Epithelial cell of proximal tubule (primary cell): ENCODE measurements at regions not wholly inside any gene's neighbourhood (a gene's known extent, or its start where the extent isn't known, plus 50 kb on each side); places are given as distances from the start of the nearest gene placed in this dataset.
"Not testable (repeated sequence)": the region's sequence is repeated elsewhere in the genome, so short reads cannot be mapped to it uniquely, and the experiment has no call there.

ENCODE experiments used
- DNase-seq: peaks from one replicate; pipeline ENCODE4 v3.0.0-alpha.2; 2011; ENCODE audit warnings: low read depth
- H3K4me3 ChIP-seq: 2 replicates; pipeline ENCODE4 v1.5.1; 2011; ENCODE audit warnings: low read depth, mild to moderate bottlenecking, low read length
- TF ChIP-seq, protein P1 (sequence below): conservative IDR thresholded peaks from 2 replicates; pipeline ENCODE4 v1.5.1; 2012; ENCODE audit warnings: low read depth, mild to moderate bottlenecking, low read length

DNA sequence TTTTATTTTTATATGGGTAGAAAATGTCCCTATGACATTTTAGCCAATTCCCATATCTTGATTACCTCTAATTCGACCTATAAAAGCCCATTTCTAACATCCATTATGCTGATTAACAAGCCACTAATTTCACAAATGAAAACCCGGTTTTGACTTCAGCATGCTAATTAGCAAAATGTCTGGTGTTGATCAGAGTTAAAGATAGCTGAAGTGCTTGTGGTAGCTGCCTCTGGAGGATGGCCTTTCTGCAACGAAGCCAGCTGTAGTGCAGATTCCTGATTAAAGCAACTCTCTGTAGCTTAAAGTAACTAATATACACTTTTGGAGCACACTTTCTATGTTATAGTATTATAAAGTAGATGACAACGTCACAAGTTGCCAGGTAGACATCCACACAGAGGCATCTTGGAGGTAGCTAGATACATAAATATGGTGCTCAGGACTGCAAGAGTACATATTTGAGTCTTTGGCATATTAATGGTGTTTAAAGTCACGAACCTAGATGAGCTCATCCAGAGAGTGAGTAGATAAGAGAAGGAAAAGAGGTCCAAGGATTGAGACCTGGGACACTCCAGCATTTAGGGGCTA, 239.5 kb downstream of the BRINP2 start:
- TF ChIP-seq, protein P1, sequence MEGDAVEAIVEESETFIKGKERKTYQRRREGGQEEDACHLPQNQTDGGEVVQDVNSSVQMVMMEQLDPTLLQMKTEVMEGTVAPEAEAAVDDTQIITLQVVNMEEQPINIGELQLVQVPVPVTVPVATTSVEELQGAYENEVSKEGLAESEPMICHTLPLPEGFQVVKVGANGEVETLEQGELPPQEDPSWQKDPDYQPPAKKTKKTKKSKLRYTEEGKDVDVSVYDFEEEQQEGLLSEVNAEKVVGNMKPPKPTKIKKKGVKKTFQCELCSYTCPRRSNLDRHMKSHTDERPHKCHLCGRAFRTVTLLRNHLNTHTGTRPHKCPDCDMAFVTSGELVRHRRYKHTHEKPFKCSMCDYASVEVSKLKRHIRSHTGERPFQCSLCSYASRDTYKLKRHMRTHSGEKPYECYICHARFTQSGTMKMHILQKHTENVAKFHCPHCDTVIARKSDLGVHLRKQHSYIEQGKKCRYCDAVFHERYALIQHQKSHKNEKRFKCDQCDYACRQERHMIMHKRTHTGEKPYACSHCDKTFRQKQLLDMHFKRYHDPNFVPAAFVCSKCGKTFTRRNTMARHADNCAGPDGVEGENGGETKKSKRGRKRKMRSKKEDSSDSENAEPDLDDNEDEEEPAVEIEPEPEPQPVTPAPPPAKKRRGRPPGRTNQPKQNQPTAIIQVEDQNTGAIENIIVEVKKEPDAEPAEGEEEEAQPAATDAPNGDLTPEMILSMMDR: no peak
- DNase-seq: no peak
- H3K4me3 ChIP-seq: no peak overlapping the region

DNA sequence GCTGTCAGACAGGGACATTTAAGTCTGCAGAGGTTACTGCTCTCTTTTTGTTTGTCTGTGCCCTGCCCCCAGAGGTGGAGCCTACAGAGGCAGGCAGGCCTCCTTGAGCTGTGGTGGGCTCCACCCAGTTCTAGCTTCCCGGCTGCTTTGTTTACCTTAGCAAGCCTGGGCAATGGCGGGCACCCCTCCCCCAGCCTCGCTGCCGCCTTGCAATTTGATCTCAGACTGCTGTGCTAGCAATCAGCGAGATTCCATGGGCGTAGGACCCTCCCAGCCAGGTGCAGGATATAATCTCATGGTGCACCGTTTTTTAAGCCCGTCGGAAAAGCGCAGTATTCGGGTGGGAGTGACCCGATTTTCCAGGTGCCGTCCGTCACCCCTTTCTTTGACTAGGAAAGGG, 235.6 kb downstream of the BRINP2 start:
- H3K4me3 ChIP-seq, DNase-seq: not testable (repeated sequence)

DNA sequence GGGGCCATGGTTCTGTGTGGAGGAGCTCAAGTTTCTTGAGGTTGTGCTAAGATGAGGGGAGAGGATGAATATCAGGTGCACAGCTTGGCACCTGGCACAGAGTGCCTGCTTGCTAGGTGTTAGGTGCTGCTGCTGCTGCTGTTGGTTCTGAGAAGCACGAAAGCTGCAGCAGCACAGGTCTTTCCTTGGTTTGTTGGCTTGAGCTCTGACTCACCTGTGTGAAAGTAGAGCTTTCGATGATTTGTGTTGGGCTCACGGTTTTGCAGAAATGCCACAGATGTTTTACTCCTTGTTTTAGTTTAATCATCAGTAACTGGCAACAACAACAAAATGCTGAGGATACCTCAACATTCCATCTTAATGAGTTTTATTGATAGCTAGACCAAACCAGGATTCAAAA, 221.6 kb downstream of the BRINP2 start:
- no peak for DNase-seq

DNA sequence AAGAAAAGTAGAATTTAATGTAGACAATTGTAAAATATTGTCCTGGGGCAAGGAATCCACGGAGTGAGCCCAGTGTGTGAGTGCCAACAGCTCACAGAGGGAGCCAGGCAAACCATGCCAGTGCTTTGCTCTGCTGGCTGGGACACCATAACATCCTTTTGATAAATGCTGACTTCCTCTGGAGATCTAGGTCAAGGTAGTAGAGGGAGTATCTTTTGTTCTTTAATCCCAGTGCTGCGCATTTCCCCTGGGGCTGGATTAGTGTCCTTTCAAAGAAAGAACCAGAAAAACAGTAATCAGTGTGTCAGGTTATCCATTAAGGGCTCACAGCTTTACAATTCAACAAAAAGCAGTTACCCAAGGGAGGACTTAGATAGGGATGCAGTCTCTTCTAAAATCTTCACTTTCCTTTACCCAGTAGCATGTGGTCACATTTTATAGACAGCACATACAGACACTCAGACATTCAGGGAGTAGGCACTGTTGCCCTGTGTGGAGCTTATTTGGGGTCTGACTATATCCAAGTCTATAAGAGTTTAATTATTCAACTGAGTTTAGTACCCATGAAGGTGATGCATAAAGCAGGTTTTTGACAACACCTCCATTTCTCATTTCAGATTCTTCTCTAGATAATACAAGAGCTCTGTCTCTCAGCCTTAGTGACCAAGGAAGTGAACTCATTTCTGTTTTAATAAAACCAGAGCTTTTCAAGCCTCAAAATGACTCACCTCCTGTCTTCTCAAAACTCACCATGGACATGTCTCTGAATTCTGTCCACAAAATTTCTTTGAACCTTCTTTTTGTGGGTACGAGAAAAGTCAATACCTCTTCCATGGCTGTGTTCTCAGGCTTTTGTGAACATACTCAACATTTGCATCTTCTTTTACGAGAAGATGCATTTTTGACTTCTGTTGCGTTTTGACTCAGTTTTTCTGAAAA, 215.3 kb downstream of the BRINP2 start:
- TF ChIP-seq, protein P1: no peak
- no peak overlapping the region for H3K4me3 ChIP-seq
- DNase-seq: no peak

More for the DNA sequence above, 221.6 kb downstream of the BRINP2 start:
- TF ChIP-seq, protein P1: no peak
- H3K4me3 ChIP-seq: no peak overlapping the region

DNA sequence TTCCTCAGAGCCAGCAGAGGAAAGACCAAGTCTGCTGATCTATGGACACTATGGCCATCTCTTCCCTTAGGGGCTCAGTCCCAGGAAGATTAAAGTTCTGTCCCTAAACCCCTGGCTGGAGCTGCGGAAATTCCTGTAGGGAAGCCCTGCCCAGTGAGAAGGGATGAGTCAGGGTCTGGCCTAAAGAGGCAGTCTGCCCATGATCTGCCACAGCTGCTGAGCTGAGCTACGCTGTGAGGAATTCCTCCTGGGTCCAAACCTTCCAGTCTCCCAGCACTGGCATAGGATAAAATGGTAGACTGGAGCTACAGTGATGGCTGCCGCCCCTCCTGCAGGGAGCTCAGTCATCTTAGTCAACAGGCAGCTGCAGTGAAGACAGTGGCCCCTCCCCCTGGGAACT, 213.7 kb downstream of the BRINP2 start:
- TF ChIP-seq, protein P1: no peak
- H3K4me3 ChIP-seq: no peak overlapping the region
- no peak for DNase-seq

DNA sequence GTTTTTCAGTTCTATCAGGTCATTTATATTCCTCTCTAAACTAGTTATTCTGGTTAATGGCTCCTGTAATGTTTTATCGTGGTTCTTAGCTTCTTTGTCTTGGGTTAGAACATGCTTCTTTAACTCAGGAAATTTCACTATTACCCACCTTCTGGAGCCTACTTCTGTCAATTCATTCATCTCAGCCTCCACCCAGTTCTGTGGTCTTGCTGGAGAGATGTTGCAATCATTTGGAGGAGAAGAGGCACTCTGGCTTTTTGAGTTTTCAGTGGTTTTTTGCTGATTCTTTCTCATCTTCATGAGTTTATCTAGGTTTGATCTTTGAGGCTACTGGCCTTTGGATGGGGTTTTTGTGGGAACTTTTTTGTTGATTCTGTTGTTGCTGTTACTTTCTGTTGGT, 213.0 kb downstream of the BRINP2 start:
- TF ChIP-seq, protein P1: no peak
- no peak overlapping the region for H3K4me3 ChIP-seq
- no peak for DNase-seq

DNA sequence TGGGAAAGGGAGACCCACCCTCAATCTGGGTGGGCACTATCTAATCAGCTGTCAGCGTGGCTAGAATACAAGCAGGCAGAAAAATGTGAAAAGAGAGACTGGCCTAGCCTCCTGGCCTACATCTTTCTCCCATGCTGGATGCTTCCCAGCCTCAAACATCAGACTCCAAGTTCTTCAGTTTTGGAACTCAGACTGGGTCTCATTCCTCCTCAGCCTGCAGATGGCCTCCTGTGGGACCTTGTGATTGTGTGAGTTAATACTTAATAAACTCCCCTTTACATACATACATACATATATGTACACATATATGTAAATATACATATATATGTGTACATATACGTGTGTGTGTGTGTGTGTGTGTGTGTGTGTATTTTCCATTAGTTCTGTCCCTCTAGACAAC, 207.1 kb downstream of the BRINP2 start:
- no peak for DNase-seq
- H3K4me3 ChIP-seq: no peak overlapping the region
- TF ChIP-seq, protein P1: no peak
